T-helper 1 cell (primary cell): ENCODE measurements at regions not wholly inside any gene's neighbourhood (a gene's known extent, or its start where the extent isn't known, plus 50 kb on each side); places are given as distances from the start of the nearest gene placed in this dataset.
"Not testable (repeated sequence)": the region's sequence is repeated elsewhere in the genome, so short reads cannot be mapped to it uniquely, and the experiment has no call there.

ENCODE experiments used
- DNase-seq, 5 donors: peaks; one replicate each; pipeline ENCODE4 v3.0.0-alpha.2; 2012 to 2020

DNA sequence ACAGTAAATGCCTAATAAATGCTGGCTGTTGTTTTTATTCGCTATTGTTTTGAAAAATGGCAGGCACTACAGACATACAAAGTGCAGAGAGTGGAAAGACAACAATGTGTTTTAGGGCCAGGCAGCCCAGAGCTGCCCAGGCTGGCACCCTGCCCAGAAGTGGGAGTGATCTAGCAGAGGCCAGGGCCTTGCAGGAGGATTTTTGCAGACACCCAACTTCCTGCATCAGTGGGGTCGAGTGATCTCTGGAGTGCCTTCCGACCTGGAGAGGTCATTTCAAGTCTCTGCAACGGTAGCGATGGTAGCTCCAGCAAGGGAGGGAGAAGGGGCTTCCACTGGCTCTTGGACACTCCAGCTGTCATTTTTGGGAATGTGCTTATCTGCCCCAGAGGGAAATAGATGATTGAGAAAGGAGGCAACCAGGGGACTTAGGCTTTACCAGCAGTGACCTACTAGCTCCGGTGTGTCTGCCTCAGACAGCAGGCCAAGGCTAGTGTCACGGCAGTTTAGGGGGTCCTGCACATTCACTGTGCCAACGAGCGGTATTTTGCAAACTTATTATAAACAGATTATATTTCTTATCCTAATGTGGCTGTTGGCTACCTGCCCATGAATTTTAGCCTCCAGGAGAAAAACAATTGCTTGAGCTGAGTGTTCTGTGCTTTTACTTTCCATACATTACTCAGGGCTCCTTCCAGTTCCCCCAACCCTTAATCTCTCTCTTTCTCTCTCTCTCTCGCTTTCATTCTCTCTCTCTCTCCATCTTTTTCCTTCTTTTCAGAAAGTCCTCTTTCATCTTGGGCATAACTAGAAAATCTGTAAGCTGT, 153.9 kb upstream of the PLGLB2 start:
- peak in 3 of 5 donors; percentile 1 to 31 (median 31) for DNase-seq

DNA sequence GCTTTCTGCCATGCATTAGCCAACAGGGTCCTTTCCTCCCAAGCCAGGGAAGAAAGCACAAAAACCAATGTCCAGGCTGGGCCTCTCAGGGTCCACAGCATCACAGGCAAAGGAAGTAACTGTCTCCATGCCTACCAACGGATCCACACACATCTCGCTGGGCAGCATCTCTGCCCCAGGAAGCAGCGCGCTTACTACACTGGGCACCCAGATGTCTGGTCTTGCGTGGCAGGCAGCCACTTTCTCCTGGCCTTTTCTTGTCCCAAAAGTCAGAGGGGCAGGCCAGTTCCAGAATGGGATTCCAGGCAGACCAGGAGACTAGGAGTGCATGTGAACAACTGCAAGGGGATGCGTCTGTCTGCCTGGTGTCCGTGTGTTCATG, 153.3 kb upstream of the PLGLB2 start:
- DNase-seq: not testable (repeated sequence)

DNA sequence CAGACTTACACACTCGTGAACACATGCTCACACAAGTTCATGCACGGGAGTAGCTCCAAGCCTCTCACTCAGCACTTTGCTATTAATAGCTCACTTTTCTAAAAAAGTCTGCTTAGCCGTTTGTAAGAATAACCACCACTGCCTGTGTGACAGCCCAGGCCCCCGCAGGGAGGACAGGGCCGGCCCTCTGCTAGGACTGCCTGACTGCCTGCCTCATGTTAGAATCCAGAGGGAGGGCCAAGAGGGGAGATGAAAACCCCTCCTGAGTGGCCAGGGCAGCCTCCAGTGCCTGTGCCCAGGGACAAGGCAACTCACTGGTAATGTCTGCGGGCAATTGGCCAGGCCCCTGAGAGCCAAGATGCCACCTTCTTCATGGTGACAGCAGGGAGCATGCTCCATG, 152.9 kb upstream of the PLGLB2 start:
- DNase-seq: not testable (repeated sequence)

DNA sequence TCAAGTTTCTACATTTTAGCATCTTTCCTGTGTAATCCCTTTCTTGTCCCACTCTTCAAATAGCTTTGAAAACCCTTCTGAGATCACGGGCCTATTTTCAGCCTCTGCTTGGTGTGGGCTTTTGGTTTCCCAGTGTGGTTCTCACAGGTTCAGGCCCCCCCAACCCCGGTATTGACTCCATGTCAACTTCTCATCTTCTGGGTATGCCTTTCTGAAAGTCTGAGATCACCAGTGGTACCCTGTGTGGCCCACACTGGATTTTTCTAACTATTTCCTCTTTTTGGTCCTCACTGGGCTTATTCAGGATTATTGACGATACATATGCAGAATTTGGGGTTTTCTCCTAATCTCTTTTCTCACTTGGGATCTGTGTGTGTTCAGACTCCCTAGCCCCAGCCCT, 146.9 kb upstream of the PLGLB2 start:
- DNase-seq: not testable (repeated sequence)

DNA sequence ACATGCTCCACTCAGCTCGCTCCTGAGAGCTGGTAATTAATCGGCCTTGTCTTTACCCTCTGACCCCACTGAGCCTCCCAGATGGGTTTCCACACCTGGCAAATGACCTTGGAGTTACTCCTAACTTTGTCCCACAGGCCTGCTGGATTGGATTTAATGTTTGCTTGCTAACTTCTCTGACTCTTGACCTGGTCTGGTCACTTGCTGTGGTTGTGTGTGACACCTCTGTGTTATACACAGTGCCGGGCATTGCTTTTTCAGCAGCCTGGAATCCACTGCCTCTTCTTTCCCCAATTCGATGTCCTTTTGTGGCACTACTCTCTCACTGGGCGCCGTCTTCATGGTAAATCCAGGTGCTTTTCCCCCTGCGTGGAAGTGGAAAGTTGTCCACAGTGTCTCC, 145.8 kb upstream of the PLGLB2 start:
- DNase-seq: not testable (repeated sequence)

DNA sequence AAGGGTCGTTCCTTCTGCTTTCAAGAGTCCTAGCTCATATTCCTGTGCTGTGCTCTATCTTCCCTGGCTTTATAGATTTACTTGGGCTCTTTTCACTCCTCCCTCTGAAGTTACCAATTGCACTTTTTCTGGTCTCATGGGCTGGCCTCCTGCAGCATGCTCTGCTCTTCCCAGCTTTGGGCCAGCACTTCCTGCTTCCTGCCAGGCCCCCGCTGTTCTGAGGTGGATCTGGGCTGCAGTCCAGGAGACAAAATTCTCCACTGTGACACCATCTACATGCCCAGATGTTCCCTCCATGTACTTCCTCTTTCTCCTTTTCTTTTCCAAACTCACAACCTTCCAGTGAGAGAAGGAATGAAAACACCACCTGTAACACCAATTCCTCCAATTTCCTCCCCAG, 145.2 kb upstream of the PLGLB2 start:
- not testable (repeated sequence) for DNase-seq

DNA sequence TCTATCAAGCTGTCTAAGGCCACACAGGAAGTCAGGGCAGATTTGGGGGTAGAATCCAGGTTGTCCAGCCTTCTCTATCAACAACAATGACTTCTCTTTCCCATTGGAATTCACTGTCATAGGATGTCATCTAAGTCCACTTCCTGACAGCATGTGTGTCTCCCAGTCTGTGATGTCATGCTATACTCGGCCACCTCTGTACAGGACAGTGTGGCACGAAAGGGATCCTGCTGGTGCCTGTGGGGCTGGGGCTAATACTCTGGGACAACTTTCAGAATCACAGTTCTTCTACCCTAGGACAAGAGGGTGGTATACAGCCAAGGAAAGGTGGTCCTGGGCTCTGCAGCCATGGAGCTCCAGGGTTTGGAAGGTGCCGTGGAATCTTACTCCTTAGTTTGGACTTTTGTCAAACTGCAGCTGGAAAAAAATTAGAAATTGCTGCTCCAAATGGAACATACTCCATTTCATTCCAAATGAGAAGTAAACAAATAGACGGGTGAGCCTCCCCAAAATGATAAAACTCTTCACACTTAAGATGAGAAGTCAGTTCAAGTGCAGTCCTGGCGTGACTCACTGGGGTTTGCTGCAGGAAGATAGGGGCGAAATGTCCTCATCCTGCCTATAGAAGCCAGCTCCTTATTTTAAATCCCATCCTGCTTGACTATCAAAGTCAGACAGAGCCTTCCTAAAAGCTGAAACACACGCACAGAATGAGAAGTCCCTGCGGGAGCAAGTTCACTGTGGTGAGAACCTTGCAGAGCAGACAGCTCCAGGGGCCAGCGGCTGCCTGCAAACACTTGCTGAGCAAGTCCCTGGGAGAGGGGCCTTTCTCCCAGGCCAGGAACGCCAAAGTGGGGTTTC, 144.2 kb upstream of the PLGLB2 start:
- not testable (repeated sequence) for DNase-seq

DNA sequence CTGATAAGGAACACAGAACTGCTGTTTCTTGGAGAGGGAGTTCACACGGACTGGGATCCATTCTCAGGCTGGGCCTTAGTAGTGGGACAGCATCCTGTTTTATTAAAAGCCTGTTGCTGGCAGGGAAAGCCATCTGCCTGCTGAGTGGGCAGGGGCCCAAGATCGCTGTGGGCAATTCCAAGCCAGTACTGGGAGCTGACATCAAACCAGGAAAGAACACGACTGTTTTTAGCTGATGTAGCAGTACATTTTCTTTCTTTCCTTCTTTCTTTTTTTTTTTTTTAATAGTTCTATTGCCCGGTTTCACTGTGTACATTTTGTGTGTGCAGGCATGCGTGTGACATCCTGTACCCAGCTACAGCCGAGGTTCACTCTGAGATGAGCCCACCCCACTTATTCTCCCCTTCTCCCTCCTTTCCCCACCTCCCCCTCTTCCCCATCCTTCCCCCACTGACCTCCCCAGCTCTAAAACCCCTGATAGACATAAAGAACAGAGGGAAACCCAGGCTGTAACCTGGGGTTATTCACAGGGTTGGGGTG, 143.5 kb upstream of the PLGLB2 start:
- DNase-seq: not testable (repeated sequence)

DNA sequence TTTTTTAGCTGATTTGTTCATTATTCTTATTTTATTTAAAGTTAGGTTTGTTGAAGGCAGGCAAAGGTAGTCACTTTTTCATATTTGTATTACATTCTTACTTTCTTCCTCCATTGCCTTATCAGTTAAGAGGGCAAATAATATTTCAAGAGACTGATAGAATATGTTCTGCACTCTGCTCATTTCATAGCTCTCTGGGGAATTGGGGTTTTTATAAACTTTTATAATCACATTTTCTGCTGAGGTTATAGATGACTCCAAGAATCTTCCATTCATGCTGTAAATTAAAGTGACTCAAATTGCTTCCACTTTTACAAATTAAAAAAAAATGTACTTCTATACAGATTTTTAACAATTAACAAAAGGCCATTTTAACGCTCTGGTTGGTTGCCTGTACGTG, 142.9 kb upstream of the PLGLB2 start:
- not testable (repeated sequence) for DNase-seq

DNA sequence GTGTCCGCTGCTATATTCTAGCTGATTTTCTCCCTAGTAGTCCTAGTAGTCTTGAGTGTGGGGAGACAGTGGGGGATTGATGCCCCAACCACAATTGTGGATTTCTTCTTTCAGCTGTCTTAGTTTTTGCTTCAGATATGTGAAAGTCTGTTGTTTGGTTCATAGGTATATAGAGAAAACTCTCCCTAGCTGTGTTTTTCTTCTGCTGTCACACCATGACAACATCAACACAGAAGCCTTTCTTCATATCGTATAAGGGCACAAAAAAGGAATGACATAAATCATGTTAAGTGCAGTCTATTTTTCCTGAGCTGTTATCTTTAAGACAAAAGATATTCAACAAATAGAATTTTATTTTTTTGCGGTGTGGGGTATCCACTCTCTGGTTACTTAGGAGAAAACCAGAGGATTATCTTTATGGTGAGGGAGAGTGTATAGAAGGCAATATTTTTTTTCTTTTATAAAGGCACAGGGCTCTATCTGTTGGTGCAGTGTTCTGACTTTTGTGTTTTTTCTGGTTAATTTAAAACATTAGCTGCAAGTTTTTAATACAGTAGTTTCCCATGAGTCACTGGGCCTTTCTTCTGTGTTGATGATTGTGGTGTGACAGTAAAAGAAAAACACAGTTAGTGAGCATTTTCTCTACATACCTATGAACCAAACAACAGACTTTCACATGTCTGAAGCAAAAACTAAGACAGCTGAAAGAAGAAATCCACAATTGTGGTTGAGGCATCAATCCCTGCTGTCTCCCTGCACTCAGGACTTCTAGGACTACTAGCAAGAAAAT, 139.3 kb upstream of the PLGLB2 start:
- DNase-seq: not testable (repeated sequence)

DNA sequence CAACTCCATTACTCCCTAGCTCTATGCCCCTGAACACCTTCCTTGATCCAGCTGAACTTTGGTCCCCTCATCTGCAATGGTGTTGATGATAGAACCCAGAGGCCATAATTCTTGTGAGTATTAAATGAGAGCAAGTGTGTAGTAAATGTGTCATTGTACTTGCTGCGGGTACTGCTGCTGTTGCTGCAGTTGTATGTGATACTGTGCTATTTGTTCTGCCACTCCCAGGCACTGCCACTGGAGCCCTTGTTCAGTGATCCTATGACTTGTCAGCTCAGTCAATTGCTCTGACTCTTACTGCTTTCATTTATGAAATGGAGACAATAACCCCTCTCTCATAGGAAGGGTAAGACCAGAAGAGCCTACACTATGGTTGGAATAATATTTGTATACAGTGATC, 136.9 kb upstream of the PLGLB2 start:
- not testable (repeated sequence) for DNase-seq

DNA sequence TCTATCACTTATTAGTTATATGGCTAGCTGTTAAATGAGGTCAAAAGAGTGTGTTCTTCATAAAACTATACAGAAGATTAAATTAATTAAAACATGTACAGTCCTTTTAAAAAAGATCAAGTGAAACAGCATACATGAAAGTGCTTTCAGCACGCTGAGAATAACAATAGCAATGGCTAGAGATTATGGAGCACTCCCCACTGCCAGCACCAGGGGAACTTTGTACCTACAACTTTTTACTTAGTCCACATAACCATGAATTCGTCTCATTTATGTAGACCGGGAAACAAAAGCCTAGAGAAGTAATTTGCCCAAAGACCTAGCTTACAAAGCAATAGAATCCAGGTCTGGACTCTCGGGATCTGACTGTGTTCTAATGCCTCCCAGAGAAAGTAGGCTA, 136.5 kb upstream of the PLGLB2 start:
- not testable (repeated sequence) for DNase-seq

DNA sequence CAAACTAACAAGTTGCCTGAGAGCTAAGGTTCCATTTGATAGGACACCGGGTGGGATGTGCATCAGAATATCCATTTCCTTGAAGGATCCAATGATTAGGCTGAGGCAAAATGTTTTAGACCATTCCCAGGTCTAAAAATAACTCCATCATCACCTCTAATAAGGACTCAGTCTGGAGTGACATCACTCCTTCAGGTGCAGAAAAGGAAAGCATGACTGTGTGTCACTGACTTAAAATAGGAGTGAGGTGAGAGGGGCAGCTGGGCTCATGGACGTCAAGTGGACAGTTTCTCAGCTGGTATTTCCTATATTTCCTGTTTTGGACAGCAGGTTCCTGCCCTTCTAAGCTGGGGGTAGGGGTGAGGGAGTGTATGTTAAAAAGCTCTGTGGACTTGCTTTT, 135.9 kb upstream of the PLGLB2 start:
- DNase-seq: not testable (repeated sequence)

DNA sequence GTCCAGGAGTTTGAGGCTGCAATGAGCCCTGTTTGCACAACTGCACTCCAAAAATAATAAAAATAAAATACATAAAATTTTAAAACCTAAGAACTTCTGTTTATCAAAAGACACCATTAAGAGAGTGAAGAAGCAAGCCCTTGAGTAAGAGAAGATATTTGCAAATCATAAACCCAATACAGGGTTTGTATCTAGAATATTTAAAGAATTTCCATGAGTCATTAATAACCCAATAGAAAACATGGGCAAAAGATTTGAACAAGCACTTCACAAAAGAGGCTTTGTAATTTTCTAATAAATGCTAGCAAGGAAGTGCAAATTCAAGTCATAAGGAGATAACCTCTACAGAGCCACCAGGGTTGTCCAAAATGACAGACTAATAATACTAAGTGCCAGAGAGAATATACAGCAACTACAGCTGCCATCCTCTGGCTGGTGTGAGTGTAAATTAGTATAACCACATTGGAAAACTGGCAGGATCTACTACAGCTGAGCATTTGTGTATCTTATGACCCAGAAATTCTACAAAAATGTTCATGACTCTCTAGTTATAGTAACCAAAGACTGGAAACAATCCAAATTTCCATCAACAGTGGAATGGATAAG, 133.0 kb upstream of the PLGLB2 start:
- not testable (repeated sequence) for DNase-seq

DNA sequence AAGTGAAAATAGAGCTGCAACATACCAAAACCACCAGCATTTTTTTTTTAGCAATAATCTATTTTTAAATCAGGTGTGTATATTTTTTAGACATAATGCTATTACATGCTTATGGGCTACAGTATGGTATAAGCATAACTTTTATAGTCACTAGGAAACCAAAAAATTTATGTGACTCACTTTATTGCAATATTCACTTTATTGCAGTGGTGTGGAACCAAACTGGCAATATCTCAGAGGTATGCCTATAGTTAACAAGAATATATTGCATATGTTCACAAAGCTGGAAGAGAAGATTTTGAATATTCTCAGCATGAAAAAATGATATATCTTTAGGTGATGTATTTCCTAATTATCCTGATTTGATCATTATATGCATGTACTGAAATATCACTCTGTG, 128.8 kb upstream of the PLGLB2 start:
- DNase-seq: not testable (repeated sequence)

DNA sequence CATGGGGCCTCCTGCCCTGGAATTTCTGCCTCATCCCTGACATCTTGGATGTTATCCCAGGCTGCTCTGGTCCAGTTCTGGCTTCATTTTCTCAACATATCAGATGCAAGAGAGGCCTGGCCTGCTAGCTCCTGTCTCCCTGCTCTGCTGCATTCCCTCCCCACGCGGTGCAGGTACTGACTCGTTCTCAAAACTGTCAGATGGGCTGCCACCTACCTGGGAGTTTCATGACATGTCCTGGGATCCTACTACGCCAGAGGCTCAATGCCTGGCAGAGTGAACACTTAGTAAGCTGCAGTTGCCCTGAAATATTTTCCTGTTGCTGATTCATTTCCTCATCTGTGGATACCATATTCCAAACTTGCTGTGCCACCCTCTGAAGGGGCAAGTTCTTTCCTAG, 126.7 kb upstream of the PLGLB2 start:
- DNase-seq: not testable (repeated sequence)

DNA sequence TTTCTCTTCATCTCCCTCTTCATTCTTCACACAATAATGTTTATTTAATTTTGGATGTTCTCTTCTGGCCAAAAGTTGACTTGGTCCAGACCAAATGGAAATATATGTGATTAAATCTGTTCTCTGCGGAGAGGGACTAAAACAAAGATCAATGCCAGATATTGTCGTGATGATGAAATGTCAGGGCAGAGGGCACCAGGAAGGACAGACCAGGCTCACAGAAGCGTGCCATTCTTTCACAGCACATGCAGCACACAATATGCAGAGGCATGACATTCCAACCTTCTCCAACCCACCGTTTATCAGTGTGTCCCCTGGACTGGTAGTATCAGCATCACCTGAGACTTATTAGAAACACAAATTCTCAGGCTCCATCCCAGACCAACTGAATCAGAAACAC, 125.2 kb upstream of the PLGLB2 start:
- DNase-seq: not testable (repeated sequence)

DNA sequence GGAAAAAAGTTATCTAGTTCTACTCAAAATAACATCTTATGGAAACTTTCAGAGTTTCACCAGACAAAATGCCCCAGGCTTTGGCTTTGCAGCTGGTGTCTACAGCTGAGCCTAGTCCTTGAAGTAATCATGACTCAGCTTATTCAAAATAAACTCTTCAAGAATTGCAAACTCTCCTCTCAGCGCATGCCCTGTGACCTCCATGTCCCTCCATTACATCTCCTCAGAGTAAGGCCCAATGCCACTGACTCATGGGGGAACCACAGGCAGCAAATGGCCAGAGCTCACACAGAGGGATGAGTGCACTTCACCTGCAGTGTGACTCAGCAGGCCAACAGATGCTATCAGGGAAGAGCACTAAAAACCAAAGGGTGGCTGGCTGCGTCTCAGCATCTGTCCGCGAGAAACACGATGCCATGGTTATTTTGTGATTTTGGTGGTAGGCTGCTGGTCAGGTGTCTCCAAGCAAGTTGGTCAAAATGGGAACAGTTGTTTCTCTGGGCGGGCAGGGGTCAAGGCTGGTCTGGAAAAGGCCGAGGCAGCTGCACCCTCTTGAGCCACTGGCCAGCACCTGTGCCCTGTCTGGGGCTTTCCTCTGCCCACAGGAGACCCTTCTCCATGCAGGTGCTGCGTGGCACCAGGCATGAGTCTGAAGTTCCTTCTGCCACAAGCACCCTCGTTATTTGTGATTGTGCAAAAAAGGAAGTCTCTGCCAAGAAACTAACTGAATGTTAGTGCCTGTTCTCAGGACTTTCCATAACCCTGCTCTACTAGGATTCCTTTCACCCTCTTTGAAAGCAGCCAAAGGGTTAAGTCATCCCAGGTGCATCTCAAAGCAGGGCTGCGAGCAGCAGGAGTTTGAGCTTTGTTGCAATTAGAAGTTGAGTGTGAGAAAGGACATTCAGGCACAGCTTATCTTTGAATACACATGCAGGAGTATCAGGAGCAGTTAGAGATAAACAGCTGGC, 118.1 kb upstream of the PLGLB2 start:
- peak in 1 of 5 donors; percentile 10 for DNase-seq

DNA sequence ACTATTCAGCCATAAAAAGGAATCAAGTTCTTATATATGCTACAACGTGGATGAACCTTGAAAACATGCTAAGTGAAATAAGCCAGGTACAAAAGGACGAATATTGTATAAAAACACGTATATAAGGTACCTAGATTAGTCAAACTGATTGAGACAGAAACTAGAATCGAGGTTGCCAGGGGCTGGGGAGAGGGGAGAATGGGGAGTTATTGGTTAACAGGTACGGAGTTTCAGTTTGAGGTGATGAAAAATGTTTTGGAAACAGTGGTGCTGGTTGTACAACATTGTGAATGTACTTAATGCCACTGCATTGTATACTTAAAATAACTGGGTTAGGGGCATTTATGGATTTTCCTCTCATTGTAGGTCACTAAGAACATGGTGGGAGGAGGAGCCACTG, 117.0 kb upstream of the PLGLB2 start:
- not testable (repeated sequence) for DNase-seq

DNA sequence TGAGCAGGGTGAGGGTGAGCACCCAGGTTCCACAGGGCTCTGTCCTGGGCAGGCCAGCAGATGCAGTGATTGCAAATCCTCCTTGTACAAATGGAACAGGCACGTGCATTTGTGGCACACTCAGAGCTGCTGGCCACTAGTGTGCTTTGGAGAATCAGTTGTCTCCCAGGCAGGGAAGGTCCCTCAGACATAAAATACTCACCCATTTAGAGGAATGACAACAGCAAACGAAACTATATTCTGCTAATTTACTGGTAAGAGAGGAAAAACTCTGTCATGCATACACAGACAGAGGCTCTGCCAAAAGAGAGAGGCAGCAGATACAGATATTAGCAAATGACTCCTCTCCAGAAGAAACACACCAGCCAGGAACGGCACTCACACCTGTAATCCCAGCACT, 116.5 kb upstream of the PLGLB2 start:
- DNase-seq: peak in 1 of 5 donors; percentile 37
